K562 (cell line): ENCODE measurements at regions not wholly inside any gene's neighbourhood (a gene's known extent, or its start where the extent isn't known, plus 50 kb on each side); places are given as distances from the start of the nearest gene placed in this dataset.
A peak's percentile ranks its signal among the peaks of the same experiment; 100 is the strongest.

Experiments used
- BCOR ChIP-seq: fragments of 450-650 bp; IDR thresholded peaks from 2 replicates; pipeline ENCODE4 v1.6.1; 2016
- CREB5 ChIP-seq: fragments of 250-450 bp; sonication (Bioruptor Pico); IDR thresholded peaks from 2 replicates; pipeline ENCODE4 v1.5.0; 2020; ENCODE audit warnings: mild to moderate bottlenecking
- CREBBP ChIP-seq: IDR thresholded peaks from one replicate; pipeline ENCODE4 v1.6.1; 2012; ENCODE audit warnings: low read depth, mild to moderate bottlenecking, control low read depth, inconsistent platforms, low read length
- KHSRP ChIP-seq: fragments of 450-650 bp; IDR thresholded peaks from 2 replicates; pipeline ENCODE4 v1.6.1; 2017
- MAZ ChIP-seq, 2 experiments: fragments of 450-650 bp in 1 of 2; sonication (generic) in 1 of 2; formaldehyde crosslinking; IDR thresholded peaks in 1 of 2; conservative IDR thresholded peaks in 1 of 2; 2 replicates each; pipeline versions ENCODE4 v1.4.0 to v1.5.0; 2020; ENCODE audit warnings: mild to moderate bottlenecking in 1 of 2, missing genetic modification reagents in 1 of 2
- MLLT1 ChIP-seq, 2 experiments: fragments of 450-650 bp; IDR thresholded peaks; 2 replicates each; pipeline ENCODE4 v1.6.1; 2016
- NCOA6 ChIP-seq: fragments of 450-650 bp; IDR thresholded peaks from 2 replicates; pipeline ENCODE4 v1.6.1; 2017; ENCODE audit warnings: mild to moderate bottlenecking
- TRIM24 ChIP-seq, 2 experiments: fragments of 450-650 bp; IDR thresholded peaks; 2 replicates each; pipeline ENCODE4 v1.6.1; 2016
- ZNF282 ChIP-seq: sonication (generic); formaldehyde crosslinking; IDR thresholded peaks from 2 replicates; pipeline ENCODE4 v1.8.1; 2023; ENCODE audit warnings: missing genetic modification reagents
- ZNF407 ChIP-seq: fragments of 450-650 bp; IDR thresholded peaks from 2 replicates; pipeline ENCODE4 v1.6.1; 2016; ENCODE audit warnings: low read depth
- TF ChIP-seq, protein P1 (sequence below): fragments of 450-650 bp; IDR thresholded peaks from 2 replicates; pipeline ENCODE4 v1.6.1; 2018; ENCODE audit warnings: mild to moderate bottlenecking, low read depth; ENCODE audit not compliant: partially characterized antibody
- TF ChIP-seq, protein P2 (sequence below): fragments of 450-650 bp; formaldehyde crosslinking; IDR thresholded peaks from 2 replicates; pipeline ENCODE4 v1.4.0; 2022; ENCODE audit warnings: missing genetic modification characterization
- TF ChIP-seq, protein P3 (sequence below): fragments of 450-650 bp; formaldehyde crosslinking; IDR thresholded peaks from 2 replicates; pipeline ENCODE4 v1.4.0; 2020; ENCODE audit warnings: mild to moderate bottlenecking, mixed read lengths

DNA sequence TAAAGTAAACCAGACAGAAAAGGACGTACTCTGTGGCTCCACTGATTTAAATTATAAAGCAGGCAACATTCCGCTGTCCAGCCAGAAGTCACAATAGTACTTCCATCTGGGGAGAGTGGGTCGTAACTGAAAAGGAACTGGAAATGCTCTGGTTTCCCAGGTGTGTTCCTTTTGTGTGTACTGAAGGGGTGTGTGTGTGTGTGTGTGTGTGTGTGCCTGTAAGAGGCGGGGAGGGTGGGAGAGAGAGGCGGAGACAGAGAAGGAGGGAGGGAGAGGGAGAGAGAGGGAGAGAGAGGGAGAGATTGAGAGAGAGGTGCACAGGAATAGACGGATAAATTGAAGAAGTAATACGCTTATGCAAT, 178.4 kb upstream of the ZNF184 start (continued):
- TF ChIP-seq ZNF407, result no peak
- no peak for TF ChIP-seq KHSRP
- TF ChIP-seq MLLT1 (IDR thresholded peaks at IDR 0.05), result peak; percentile 56 to 79; a peak in 2 of 4 replicates
- TF ChIP-seq ZNF282, result no peak
- TF ChIP-seq CREB5 (CRISPR knock-in tag), result no peak
- no peak for TF ChIP-seq CREBBP
- TF ChIP-seq, protein P1, sequence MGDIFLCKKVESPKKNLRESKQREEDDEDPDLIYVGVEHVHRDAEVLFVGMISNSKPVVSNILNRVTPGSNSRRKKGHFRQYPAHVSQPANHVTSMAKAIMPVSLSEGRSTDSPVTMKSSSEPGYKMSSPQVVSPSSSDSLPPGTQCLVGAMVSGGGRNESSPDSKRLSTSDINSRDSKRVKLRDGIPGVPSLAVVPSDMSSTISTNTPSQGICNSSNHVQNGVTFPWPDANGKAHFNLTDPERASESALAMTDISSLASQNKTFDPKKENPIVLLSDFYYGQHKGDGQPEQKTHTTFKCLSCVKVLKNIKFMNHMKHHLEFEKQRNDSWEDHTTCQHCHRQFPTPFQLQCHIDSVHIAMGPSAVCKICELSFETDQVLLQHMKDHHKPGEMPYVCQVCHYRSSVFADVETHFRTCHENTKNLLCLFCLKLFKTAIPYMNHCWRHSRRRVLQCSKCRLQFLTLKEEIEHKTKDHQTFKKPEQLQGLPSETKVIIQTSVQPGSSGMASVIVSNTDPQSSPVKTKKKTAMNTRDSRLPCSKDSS, result peak; percentile 22
- peak in 1 of 2 experiments; percentile 77; a peak in 2 of 4 replicates for TF ChIP-seq MAZ (CRISPR knock-in tag; conservative IDR thresholded peaks at IDR 0.05 in 1 of 2, IDR thresholded peaks at IDR 0.05 in 1 of 2)
- TF ChIP-seq, protein P2, sequence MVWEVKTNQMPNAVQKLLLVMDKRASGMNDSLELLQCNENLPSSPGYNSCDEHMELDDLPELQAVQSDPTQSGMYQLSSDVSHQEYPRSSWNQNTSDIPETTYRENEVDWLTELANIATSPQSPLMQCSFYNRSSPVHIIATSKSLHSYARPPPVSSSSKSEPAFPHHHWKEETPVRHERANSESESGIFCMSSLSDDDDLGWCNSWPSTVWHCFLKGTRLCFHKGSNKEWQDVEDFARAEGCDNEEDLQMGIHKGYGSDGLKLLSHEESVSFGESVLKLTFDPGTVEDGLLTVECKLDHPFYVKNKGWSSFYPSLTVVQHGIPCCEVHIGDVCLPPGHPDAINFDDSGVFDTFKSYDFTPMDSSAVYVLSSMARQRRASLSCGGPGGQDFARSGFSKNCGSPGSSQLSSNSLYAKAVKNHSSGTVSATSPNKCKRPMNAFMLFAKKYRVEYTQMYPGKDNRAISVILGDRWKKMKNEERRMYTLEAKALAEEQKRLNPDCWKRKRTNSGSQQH, result peak; percentile 74
- 0 out of 2 replicates have a peak, but pooled peaks have one; percentile 4 for TF ChIP-seq NCOA6
- peak; percentile 41; the same call in 1 of the 2 replicates for TF ChIP-seq BCOR
- TF ChIP-seq TRIM24 (IDR thresholded peaks at IDR 0.05), result peak in 1 of 2 experiments; percentile 37; a peak in 1 of 4 replicates
- TF ChIP-seq, protein P3, sequence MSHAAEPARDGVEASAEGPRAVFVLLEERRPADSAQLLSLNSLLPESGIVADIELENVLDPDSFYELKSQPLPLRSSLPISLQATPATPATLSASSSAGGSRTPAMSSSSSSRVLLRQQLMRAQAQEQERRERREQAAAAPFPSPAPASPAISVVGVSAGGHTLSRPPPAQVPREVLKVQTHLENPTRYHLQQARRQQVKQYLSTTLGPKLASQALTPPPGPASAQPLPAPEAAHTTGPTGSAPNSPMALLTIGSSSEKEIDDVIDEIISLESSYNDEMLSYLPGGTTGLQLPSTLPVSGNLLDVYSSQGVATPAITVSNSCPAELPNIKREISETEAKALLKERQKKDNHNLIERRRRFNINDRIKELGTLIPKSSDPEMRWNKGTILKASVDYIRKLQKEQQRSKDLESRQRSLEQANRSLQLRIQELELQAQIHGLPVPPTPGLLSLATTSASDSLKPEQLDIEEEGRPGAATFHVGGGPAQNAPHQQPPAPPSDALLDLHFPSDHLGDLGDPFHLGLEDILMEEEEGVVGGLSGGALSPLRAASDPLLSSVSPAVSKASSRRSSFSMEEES (CRISPR knock-in tag), result no peak
